ENCODE measurements at regions not wholly inside any gene's neighbourhood (a gene's known extent, or its start where the extent isn't known, plus 50 kb on each side); places are given as distances from the start of the nearest gene placed in this dataset.

GRCh38 chr11:43217849-43218248 lies 93.9 kb upstream of the API5 start:
- TF ChIP-seq CTCF (IDR thresholded peaks at IDR 0.05) = no peak
- TF ChIP-seq POLR2AphosphoS5 (IDR thresholded peaks at IDR 0.05) = no peak
- no peak for TF ChIP-seq POLR2A (IDR thresholded peaks at IDR 0.05)
